Tibial nerve (tissue), 4 donors: ENCODE measurements at regions not wholly inside any gene's neighbourhood (a gene's known extent, or its start where the extent isn't known, plus 50 kb on each side); places are given as distances from the start of the nearest gene placed in this dataset.

Experiments used
- EP300 ChIP-seq, 2 donors: sonication (generic); formaldehyde crosslinking; IDR thresholded peaks; one replicate each; pipeline ENCODE4 v1.6.1; 2017; ENCODE audit warnings: antibody characterized with exemption in 2 of 2, mild to moderate bottlenecking in 1 of 2
- TF ChIP-seq, protein P1 (sequence below), 5 experiments: fragments of 200-600 bp in 3 of 5; fragments of 450-650 bp in 2 of 5; sonication (generic) in 3 of 5; IDR thresholded peaks; one replicate each; pipeline ENCODE4 v1.5.1; 2016 to 2019; ENCODE audit warnings: antibody characterized with exemption in 5 of 5, mild to moderate bottlenecking in 3 of 5, moderate library complexity in 2 of 5

DNA sequence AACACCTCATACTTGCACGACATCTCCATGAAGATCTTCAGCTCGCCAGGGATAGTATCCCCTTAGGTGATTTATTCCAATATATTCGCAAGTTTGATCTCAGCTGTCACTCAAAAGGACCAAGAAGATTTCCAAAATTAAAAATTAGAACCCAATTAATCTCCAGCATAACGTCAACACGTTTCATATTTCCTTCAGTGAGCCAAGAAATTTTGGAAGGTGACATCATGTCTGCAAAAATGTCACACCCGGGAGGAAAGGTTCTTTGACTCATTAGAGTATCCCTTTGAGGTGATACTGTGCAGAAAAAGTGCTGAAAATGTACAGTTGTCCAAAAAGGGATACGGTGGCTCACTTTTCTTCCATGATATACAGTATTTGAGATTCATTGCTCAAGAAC lies 569.6 kb downstream of the EFNB2 start:
- TF ChIP-seq, protein P1, sequence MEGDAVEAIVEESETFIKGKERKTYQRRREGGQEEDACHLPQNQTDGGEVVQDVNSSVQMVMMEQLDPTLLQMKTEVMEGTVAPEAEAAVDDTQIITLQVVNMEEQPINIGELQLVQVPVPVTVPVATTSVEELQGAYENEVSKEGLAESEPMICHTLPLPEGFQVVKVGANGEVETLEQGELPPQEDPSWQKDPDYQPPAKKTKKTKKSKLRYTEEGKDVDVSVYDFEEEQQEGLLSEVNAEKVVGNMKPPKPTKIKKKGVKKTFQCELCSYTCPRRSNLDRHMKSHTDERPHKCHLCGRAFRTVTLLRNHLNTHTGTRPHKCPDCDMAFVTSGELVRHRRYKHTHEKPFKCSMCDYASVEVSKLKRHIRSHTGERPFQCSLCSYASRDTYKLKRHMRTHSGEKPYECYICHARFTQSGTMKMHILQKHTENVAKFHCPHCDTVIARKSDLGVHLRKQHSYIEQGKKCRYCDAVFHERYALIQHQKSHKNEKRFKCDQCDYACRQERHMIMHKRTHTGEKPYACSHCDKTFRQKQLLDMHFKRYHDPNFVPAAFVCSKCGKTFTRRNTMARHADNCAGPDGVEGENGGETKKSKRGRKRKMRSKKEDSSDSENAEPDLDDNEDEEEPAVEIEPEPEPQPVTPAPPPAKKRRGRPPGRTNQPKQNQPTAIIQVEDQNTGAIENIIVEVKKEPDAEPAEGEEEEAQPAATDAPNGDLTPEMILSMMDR (IDR thresholded peaks at IDR 0.05), result no peak
- no peak for TF ChIP-seq EP300 (IDR thresholded peaks at IDR 0.05)
